GM18508 (cell line): ENCODE measurements at regions not wholly inside any gene's neighbourhood (a gene's known extent, or its start where the extent isn't known, plus 50 kb on each side); places are given as distances from the start of the nearest gene placed in this dataset.

Experiments used
- ATAC-seq: cut with Tn5 transposase; IDR thresholded peaks from one replicate; pipeline ENCODE4 v1.9.1; 2021; ENCODE audit warnings: moderate number of reproducible peaks; ENCODE audit not compliant: insufficient read depth, unreplicated experiment

- ATAC-seq = no peak
Measured at GRCh38 chr1:238176441-238176840, 285.7 kb upstream of the ZP4 start.

- no peak for ATAC-seq
Measured at GRCh38 chr1:238171985-238172384, 281.3 kb upstream of the ZP4 start.

- no peak for ATAC-seq
Measured at GRCh38 chr1:238161955-238162354, 271.2 kb upstream of the ZP4 start.

- no peak for ATAC-seq
Measured at GRCh38 chr1:238153939-238154338, 263.2 kb upstream of the ZP4 start.

GRCh38 chr1:238153253-238153652 lies 262.5 kb upstream of the ZP4 start:
- ATAC-seq = no peak

GRCh38 chr1:238152119-238152518 lies 261.4 kb upstream of the ZP4 start:
- no peak for ATAC-seq

- ATAC-seq = no peak
Measured at GRCh38 chr1:238143038-238143437, 252.3 kb upstream of the ZP4 start.

- no peak for ATAC-seq
Measured at GRCh38 chr1:238141353-238141752, 250.6 kb upstream of the ZP4 start.

GRCh38 chr1:238139713-238140112 lies 249.0 kb upstream of the ZP4 start:
- no peak for ATAC-seq

- ATAC-seq = no peak
Measured at GRCh38 chr1:238138059-238138626, 247.4 kb upstream of the ZP4 start.

GRCh38 chr1:238135708-238136664 lies 245.3 kb upstream of the ZP4 start:
- no peak for ATAC-seq

GRCh38 chr1:238129677-238130076 lies 239.0 kb upstream of the ZP4 start:
- no peak for ATAC-seq

- no peak for ATAC-seq
Measured at GRCh38 chr1:238123201-238123600, 232.5 kb upstream of the ZP4 start.

- no peak for ATAC-seq
Measured at GRCh38 chr1:238119861-238120260, 229.1 kb upstream of the ZP4 start.

- ATAC-seq = no peak
Measured at GRCh38 chr1:238119060-238119459, 228.3 kb upstream of the ZP4 start.

GRCh38 chr1:238115852-238116251 lies 225.1 kb upstream of the ZP4 start:
- ATAC-seq = no peak

- ATAC-seq = no peak
Measured at GRCh38 chr1:238112952-238113621, 222.4 kb upstream of the ZP4 start.

GRCh38 chr1:238111516-238111915 lies 220.8 kb upstream of the ZP4 start:
- no peak for ATAC-seq

GRCh38 chr1:238111081-238111480 lies 220.4 kb upstream of the ZP4 start:
- ATAC-seq = no peak

- ATAC-seq = no peak
Measured at GRCh38 chr1:238108417-238108816, 217.7 kb upstream of the ZP4 start.

- ATAC-seq = no peak
Measured at GRCh38 chr1:238107322-238107721, 216.6 kb upstream of the ZP4 start.
